HL-60 (cell line): ENCODE measurements at regions not wholly inside any gene's neighbourhood (a gene's known extent, or its start where the extent isn't known, plus 50 kb on each side); places are given as distances from the start of the nearest gene placed in this dataset.

Experiments
- CTCF ChIP-seq: IDR thresholded peaks from one replicate; pipeline ENCODE4 v1.5.1; 2011; ENCODE audit warnings: low read length, control low read depth, inconsistent platforms; ENCODE audit not compliant: insufficient read depth
- GABPA ChIP-seq: IDR thresholded peaks from 2 replicates; pipeline ENCODE4 v1.6.1; 2012; ENCODE audit warnings: low read depth
- POLR2AphosphoS5 ChIP-seq: IDR thresholded peaks from 2 replicates; pipeline ENCODE4 v1.6.1; 2012; ENCODE audit warnings: low read depth
- REST ChIP-seq: IDR thresholded peaks from 2 replicates; pipeline ENCODE4 v1.6.1; 2012; ENCODE audit warnings: low read depth; ENCODE audit not compliant: insufficient replicate concordance
- SPI1 ChIP-seq: IDR thresholded peaks from 2 replicates; pipeline ENCODE4 v1.6.1; 2012; ENCODE audit warnings: low read depth, mild to moderate bottlenecking, borderline replicate concordance

- no peak for TF ChIP-seq POLR2AphosphoS5
- no peak for TF ChIP-seq CTCF
- TF ChIP-seq SPI1, result no peak
- TF ChIP-seq GABPA, result no peak
- TF ChIP-seq REST, result no peak
These were observed 321.1 kb downstream of the MN1 start for GRCh38 chr22:27480487-27480886.
